GM12874 (cell line): ENCODE measurements at regions not wholly inside any gene's neighbourhood (a gene's known extent, or its start where the extent isn't known, plus 50 kb on each side); places are given as distances from the start of the nearest gene placed in this dataset.
A peak's percentile ranks its signal among the peaks of the same experiment; 100 is the strongest.

Experiments used
- CTCF ChIP-seq: IDR thresholded peaks from 2 replicates; pipeline ENCODE4 v1.5.1; 2011; ENCODE audit warnings: low read depth, mild to moderate bottlenecking, control low read depth, low read length, moderate library complexity; ENCODE audit not compliant: insufficient read depth

- no peak for TF ChIP-seq CTCF
These were observed 267.7 kb upstream of the LMCD1 start for GRCh38 chr3:8233938-8234337.

- TF ChIP-seq CTCF = no peak
These were observed 265.4 kb upstream of the LMCD1 start for GRCh38 chr3:8236264-8236663.

GRCh38 chr3:8237893-8238292, 263.7 kb upstream of the LMCD1 start:
- TF ChIP-seq CTCF = no peak

- no peak for TF ChIP-seq CTCF
These were observed 263.2 kb upstream of the LMCD1 start for GRCh38 chr3:8238432-8238831.

GRCh38 chr3:8239095-8239494, 262.5 kb upstream of the LMCD1 start:
- no peak for TF ChIP-seq CTCF

GRCh38 chr3:8239718-8240695, 261.6 kb upstream of the LMCD1 start:
- peak; percentile 86 for TF ChIP-seq CTCF

- no peak for TF ChIP-seq CTCF
These were observed 255.6 kb upstream of the LMCD1 start for GRCh38 chr3:8246070-8246469.
